ENCODE measurements at regions not wholly inside any gene's neighbourhood (a gene's known extent, or its start where the extent isn't known, plus 50 kb on each side); places are given as distances from the start of the nearest gene placed in this dataset.

DNA sequence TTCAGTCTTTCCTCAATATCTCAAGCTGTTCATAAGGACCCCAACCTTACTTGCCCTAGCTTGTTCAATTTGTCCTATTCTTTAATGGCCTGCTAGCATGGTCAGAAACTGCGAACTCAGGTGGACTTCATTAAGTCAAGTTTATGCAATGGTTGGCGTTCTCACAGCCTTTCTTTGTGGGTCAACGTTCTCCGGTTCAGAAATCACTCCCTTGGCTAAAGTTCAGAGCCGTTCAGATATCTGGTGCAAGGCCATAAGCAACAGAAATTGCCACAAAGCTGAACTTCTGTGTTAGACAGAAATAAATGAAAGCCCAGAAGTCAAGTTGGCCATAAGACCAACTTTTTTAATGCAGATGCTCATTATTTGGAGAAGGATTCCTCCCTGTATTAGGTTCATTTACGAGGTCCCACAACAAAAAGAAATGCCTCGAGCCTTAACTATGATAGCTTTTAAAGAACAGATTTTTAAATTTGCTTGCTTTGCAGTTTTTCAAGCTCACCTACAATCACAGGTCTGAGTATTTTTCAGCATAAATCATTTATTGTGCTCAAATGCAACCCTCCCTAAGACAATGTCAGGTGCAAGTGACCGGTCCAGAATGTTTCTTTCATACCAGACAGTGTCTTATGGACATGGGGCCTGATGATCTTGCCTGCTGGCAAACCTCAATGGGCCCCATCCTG, 140.2 kb upstream of the COL11A1 start:
- no peak for DNase-seq (ENCODE audit: low read depth)

DNA sequence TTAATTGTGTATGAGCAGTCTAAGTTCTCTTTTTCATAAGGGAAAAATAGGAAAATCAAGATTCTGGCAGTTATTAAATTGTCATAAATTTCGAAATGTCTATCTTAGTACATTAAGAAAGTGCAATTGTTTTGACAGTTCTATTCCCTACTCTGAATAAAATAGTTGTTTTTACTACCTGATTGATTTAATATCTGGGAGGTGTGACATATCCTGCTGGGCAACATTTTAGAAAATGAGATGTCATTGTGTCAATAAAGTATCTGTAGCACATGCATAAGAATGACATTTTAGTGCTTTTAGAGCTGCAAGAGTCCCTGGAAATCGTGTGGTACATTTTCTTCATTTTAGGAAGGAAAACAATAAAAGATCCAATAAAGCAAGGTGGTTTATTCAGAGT, 139.2 kb upstream of the COL11A1 start:
- DNase-seq (ENCODE audit: low read depth) = no peak

DNA sequence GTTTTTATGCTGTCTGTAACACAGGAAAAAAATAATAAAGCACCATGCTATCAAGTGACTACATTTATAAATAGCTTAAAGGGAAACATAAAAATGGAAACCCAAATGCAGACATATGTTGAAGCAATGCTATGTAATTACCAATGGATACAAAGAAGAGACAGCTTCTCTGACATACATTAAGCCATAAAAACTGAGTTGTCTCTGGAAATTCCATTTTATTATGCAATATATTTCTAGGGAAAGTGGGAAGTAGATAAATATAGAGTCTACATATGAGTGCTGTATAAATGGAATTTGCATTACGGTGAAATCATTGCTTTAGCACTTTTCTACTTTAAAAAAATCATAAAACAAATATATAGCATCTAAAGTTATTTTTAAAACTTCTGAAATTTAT, 135.2 kb upstream of the COL11A1 start:
- no peak for DNase-seq (ENCODE audit: low read depth)

DNA sequence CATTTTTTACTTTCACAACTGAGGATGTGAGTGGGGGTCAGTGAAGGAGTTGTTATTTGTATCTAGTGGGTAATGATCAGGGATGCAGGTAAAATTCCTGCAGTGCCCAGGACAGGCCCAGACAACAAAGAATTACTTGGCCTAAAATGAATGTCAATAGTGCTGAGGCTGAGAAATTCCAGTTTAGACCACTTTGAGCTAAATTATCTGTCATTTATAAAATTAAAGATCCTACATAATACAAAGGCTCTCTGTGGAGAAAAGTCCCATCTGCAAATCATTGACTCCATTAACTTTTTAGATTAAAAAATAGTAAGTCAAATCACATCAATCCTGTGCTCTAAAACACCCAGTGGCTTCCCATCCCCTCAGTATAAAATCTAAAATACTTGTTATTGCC, 130.7 kb upstream of the COL11A1 start:
- DNase-seq (ENCODE audit: low read depth) = no peak

DNA sequence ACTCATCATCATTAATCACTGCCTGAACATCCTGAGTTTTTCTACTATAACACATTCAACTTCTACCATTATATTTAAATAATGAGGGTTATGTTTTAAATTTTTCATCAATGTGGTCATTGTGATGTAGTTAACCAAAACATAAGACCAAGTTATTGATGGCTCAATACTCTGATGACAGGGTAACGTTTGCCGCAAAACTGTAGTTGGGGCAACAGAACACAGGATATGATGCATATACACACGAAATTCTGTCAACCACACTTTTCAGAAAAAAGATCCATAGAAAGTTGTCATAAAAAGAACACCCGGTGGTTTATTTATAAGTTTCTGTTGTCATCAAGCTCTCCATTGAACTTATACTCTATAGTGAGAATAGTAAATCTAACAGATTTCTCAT, 121.7 kb upstream of the COL11A1 start:
- no peak for DNase-seq (ENCODE audit: low read depth)

DNA sequence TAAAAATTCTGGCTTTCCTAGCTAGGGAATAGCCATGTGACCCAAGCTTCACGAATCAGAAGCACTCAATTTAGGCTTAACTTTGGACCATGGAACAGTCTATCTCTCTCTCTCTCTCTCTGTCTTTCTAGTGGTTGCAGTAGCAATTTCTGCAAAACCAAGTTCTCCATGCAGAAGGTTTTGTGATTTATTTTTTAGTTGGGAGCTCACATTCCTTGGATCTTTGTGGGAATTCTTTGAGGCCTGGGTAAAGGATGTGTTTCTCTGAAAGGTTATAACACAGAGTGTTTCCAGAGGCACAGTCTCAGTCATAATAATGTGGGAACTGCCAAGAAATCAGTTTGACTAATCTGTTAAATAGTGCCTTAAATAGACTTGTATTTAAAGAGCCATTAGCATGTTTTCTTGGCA, 112.3 kb upstream of the COL11A1 start:
- DNase-seq (ENCODE audit: low read depth) = no peak

DNA sequence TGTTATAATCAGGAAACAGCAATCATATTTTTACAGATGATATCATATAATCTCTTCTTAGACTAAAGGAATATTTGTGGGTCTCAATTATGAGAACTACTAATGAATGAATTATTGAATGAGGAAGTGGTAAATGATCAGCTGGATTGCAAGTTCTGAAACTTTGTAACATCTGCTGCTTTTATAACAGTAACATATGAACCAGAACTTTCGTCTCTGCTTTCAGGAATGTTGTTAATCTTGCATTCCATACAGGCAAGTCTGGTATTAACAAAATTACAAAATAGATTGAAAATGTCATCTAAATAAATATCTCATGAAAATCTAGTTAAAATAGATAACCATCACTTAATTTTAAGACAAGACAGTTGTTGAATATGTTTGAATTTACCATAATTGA, 110.5 kb upstream of the COL11A1 start:
- DNase-seq (ENCODE audit: low read depth) = no peak

DNA sequence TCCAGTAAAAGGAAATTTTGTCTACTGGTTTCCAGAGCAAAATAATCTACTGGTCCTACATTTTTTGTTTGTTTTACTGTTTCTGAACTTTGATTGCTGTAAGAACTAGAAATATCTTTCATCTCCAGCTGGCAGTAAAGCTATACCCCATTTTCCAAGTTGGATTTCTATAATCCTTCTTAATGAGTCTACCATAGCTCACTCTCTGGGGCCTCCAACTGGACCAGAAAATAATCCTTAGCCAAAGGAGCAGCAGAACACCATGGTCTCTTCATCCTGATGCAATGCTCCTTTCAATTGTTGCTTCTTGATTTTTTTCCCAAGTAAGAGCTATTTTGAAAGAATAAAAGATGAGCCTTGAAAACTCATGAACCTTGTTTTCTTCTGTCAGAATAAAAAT, 110.0 kb upstream of the COL11A1 start:
- no peak for DNase-seq (ENCODE audit: low read depth)

DNA sequence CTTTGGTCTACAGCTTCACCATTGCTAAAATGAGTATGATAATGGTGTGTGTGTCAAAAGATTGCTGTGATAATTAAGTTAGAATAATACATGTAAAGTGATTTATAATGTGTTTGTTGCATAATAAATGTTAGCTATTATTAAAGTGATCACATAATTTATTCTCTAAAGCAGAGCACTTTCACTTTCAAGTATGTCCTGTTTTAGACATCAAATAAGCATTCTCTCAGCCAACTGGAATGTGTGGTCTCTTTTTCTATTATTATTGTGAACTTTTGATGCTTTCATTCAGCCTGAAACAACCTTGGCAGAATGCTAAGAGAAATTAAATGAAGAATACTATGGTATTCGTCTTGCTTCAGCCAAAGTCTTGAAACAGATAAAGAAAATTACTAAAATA, 102.8 kb upstream of the COL11A1 start:
- DNase-seq (ENCODE audit: low read depth) = no peak

DNA sequence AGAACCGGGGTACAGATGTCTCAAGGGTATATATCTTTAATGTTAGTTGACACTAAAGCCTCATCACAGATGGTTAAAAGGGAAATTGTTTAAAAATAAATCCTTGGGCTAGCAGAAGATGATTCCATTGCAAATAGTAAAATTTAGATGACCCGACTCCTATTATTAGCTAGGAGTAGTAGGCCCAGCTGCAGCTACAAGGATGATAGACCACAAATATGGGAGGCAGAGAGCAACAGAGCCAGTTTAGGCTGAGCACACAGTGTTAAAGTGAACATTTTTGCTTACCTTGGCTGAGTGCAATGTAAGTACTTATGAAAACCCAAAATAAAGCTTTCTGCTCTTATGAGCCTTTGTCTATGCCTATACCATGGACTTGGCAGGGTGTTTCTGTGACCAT, 100.5 kb upstream of the COL11A1 start:
- no peak for DNase-seq (ENCODE audit: low read depth)

DNA sequence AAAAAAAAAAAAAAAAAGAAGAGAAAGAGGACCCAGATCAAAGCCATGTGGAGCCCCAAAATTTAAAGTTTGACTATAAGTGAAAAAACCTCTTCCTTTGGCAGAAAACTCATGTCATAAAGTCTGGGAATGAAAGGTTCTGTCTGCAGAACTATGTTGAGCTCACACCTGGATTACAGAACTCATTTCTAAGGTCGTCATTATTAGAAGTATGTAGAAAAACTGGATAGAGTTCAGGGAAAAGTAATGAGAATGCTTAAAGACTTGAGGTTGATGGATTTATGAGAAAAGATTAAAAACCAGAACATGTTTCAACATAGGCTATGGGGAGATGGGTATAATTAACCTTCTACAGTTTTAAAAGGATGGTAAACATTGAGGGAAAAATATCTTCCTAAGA, 90.7 kb upstream of the COL11A1 start:
- no peak for DNase-seq (ENCODE audit: low read depth)

DNA sequence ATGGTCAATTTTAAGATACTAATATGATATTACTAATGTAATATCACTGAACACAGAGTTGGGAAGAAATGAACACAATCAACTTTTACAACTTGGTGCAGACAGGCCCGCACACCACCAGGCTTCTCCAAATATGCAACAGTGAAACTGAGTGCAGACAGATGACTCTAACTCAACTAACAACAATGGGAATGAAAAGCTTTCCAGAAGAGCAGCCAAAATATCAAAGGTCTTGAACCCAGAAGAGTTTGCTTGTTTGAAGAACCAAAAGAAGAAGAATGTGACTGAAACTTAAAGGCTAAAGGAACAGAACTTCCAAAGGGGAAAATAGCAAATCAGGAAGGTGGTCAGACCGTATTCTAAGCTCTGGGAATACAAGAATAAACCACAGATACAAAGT, 89.8 kb upstream of the COL11A1 start:
- DNase-seq (ENCODE audit: low read depth) = no peak

DNA sequence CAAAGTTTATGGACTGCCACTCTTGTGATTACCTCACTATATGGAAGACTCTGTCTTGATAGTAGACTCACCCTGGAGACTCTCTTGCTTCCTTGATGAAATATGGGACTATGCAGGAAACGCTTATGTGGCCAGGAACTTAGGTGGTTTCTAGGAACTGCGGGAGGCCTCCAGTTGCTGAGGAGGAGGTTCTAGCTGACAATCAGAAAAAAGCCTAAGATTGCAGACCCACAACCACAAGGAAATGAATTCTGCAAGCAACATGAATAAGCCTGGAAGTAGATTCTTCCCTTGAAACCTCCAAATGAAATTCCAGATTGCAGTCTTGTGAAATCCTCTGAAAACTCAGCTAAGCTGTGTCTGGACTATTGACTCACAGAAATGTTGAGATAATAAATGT, 88.9 kb upstream of the COL11A1 start:
- DNase-seq (ENCODE audit: low read depth) = no peak

DNA sequence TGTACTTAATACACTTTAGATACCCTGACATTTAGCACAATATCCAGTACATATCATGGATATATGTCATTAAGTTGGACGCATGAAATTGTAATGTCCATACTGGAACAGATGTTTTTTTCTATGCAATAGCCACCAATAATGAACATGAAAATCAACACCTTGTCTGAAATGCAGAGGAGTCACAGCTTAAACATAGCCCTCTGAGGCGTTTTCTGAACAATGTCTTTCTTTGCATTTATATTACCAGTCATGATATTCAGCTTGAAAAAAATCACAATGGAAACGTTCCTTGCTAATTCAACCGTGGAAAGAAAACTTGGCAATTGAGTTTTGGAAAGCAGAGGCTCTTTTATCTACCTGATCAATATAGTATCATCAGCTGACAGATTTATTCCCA, 86.7 kb upstream of the COL11A1 start:
- DNase-seq (ENCODE audit: low read depth) = no peak

DNA sequence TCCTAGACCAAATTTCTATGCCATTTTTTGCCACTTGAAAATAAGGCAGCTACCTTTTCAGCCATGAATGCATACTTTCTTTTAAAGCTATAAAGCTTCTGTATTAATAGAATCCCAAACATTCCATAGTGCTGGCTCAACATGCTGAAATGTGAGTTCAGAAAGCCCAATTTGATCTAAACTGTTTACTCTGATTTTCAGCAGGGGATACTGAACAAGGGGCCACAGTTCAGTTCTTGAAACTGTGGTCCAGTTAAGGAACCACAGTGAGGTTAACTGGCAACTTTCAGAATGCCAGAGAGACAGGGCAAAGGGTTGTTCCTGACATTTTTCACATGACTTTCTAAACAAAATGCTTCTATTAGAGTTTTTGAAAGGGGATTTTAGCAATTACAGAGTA, 85.7 kb upstream of the COL11A1 start:
- DNase-seq (ENCODE audit: low read depth) = no peak

DNA sequence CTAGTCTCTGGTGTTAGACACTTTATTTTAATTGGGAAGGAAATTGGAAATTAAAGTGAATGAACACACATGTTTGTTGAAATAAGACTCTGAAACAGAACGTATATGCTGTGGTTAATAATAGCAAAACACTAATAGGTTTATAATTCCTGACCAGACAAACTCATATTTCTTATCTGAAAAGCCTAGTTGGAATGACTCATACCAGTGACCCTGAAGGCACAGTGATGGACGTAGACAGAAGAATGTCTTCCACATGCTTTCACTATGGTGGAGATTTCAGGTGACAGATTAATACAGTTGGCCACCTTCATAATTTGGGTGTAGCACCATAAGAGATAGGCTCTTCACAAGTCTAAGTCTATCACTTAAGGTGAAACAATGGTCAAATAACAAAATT, 83.0 kb upstream of the COL11A1 start:
- no peak for DNase-seq (ENCODE audit: low read depth)

DNA sequence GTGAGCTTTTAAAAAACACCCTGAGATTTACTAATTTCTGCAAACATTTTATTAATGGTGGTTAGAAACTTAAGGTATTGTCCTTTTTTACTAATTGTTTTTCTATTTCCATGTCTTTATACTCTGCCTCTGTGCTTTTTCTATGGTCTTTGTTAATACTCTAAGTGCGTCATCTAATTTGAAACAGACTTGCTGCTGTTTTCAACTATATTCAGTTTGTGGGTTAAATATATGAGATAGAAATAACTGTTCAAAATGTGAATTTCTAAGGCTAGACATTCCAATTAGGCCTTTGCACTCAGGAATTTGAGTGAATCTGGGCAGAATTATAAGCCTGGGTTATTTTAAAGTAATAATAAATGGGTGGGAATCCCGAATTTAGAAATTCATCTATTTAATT, 82.4 kb upstream of the COL11A1 start:
- DNase-seq (ENCODE audit: low read depth) = no peak

DNA sequence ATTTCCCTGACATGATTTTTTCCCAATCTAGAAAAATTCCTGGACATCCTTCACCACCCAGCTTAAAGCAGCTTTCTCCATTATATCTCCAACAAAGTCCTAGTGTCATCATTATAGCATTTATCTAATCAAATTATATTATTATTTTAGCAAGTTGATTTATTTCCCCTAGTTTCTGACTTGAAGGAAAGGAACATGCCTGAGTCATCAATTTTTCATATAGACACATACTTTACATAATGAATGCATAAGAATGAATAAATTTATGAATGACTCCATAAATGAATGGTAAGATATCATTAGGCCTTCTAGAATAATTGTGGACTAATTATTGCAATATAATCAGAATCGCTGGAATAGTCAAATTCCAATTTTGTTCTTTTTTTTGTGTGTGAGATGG, 79.4 kb upstream of the COL11A1 start:
- no peak for DNase-seq (ENCODE audit: low read depth)

DNA sequence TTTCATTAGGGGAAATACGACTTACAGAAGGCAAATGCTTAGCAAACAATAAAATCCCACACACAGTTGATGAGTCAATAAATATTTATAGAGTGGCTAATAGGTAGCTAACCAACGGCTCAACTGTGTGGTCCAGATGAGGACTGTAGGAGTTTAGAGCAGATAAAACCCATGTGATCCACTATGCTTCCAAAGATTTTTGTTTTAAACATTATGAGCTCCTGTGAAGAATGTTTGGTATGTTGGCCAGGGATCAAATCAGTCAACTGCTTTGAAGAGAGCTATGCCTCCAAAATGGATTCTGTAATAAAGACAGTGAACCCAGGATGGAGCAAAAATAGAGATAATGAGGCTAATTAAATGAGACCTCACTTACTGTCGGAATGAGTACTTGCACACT, 72.3 kb upstream of the COL11A1 start:
- no peak for DNase-seq (ENCODE audit: low read depth)

DNA sequence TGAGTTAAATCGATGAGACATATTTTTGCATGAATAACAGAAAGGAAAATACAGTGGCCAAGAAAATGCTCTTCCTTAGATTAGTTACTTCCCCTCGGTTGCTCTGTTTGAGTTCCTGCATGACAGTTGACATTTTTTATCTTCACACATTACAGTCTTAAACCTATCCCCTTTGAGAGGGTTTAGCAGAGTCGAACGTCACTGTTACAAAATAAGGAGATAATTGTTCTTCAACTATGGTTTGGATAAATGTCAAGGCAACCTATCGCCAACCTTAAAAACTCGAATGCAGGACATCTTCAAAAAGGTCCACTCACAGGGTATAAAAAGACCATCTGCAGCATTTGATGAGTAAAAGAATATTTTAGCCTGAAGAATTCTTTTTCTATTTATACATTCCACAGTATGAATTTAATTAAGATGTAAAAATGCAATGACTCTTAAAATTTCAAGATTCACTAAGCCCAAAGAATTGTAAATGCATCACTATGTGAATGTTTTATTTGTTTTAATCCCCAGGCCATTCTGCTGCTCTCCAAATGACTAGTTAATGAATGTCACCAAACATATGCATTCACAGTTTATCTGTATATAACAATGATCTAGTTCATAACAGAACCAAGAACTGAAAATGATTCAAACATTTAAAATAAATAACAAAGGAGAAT, 68.9 kb upstream of the COL11A1 start:
- no peak for DNase-seq (ENCODE audit: low read depth)

DNA sequence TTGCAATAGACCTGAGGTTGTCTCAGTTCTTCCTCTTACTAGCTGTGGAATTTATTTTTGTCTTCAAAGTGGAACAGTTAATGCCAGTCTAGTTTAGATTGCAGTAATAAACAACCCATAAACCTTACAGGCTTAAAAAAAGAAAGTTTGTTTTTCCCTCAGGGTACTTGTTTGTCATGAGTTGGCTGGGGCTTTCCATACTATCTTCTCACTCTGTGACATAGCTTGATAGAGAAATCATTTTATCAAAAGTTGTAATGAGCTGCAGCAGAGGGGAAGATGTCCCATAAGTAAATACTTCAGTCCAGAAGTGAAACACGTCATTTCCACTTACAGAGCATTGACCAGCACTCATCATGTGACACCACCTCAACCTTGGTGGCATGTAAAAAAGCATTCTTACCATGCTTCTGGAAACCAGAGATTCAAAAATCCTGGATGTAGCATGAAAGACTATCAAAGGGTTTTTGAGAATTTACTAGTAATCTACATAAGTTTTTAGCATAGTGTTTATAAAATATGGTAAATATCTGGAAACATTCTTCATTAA, 62.8 kb upstream of the COL11A1 start:
- no peak for DNase-seq (ENCODE audit: low read depth)

DNA sequence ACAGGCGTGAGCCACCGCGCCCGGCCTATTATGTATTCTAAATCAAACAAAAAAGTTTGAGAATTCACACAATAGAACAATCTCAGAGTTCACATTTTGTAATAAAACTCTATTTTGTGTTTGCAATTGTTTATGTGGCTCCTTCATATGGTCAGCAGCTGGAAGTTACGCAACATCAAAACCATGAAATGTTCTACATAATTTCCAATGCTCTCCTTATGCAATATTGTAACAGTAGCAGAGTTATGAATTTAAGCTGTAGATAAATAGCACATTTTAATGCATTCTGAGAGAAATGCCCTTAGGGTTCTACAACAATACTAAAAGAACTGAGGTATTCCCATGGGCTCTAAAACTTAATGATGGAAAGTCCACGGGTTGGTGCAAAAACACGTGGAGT, 62.3 kb upstream of the COL11A1 start:
- DNase-seq (ENCODE audit: low read depth) = no peak

DNA sequence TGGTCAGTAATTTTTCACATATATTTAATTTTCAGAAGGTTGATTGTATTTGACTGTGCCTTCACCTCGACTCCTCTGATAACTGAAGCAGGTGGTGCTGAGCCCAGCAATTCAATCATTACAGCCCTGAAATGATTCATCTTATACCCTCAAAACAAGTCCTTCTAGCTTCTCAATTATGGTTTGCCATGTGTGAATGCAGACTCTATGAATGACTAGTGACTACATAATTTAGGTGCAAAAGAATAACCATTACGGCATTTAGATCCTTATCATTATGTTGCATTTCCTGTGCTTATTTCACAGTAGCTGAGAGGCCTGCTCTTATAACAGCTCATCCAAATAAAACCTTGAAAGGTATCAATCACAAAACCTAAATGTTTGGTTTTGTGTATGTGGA, 54.0 kb upstream of the COL11A1 start:
- no peak for DNase-seq (ENCODE audit: low read depth)

DNA sequence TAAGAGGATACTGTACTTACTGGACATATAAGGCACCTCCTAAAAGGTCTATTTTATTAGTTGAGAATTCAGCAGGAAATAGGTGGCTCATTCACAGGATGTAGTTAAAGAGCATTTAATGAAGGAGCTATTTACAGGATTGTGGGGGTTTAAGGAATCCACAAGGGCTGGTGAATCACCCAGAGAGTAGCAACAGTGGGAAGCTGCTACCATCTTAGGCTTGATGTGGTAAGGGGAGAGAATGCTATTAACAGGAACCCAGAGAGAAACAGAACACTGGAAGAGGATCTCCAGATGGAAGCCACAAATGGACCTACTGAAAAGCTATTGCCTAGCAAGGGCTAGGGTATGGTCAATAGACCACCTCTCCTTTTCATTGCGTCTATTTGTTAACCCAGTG, 52.0 kb upstream of the COL11A1 start:
- DNase-seq (ENCODE audit: low read depth) = no peak

Data from CMK (cell line).